Activated B cell treated with CpG ODN at 0.5 μM for 24 hours (primary cell): ENCODE measurements at regions not wholly inside any gene's neighbourhood (a gene's known extent, or its start where the extent isn't known, plus 50 kb on each side); places are given as distances from the start of the nearest gene placed in this dataset.

ENCODE experiments used
- ATAC-seq: fragments of 200-7000 bp; cut with Tn5 transposase; one replicate; pipeline ENCODE4 v1.10.0; 2021; ENCODE audit warnings: low read depth, mild to moderate bottlenecking, moderate library complexity
- CTCF ChIA-PET: fragments of 350-600 bp; sonication (Branson Sonifier 250); formaldehyde crosslinking; loops from one replicate; lab custom pipeline; 2021; ENCODE audit warnings: antibody characterized with exemption; lab: Charles Lee
- POLR2A ChIA-PET: fragments of 350-600 bp; sonication (Branson Sonifier 250); formaldehyde crosslinking; loops from one replicate; lab custom pipeline; 2021; ENCODE audit warnings: antibody characterized with exemption; lab: Charles Lee
- DNase-seq: peaks from one replicate; pipeline ENCODE4 v3.0.0; 2022
- H3K27ac Mint-ChIP-seq: one replicate; pipeline ENCODE4 v1.8.0; 2020; ENCODE audit warnings: mixed read lengths
- H3K27me3 Mint-ChIP-seq: one replicate; pipeline ENCODE4 v1.8.0; 2021; ENCODE audit warnings: mixed read lengths
- H3K36me3 Mint-ChIP-seq: one replicate; pipeline ENCODE4 v1.8.0; 2021; ENCODE audit warnings: low read depth, mixed read lengths
- H3K4me1 Mint-ChIP-seq: one replicate; pipeline ENCODE4 v1.8.0; 2021; ENCODE audit warnings: mixed read lengths
- H3K4me3 Mint-ChIP-seq: one replicate; pipeline ENCODE4 v1.8.0; 2020; ENCODE audit warnings: mild to moderate bottlenecking, mixed read lengths
- H3K9me3 Mint-ChIP-seq: one replicate; pipeline ENCODE4 v1.8.0; 2020; ENCODE audit warnings: mixed read lengths
- CTCF ChIP-seq: fragments of 200-600 bp; IDR thresholded peaks from one replicate; pipeline ENCODE4 v1.8.0; 2022; ENCODE audit warnings: antibody characterized with exemption, mild to moderate bottlenecking
- intact Hi-C: fragments of 100-400 bp; cut with micrococcal nuclease; formaldehyde crosslinking; loops from one replicate; pipeline ENCODE4 v1.15.1; 2024

GRCh38 chr9:29648601-29649000 is 2075.3 kb upstream of the C9orf72 start:
- intact Hi-C loops, result no loop called here
- Mint-ChIP-seq H3K9me3 (peaks cover 2% of the 10 kb centered on the region), H3K4me1 (no peaks in the 10 kb centered on the region), H3K27ac (no peak overlapping the region), H3K4me3 (no peak overlapping the region), H3K27me3 (no peaks in the 10 kb centered on the region), H3K36me3 (no peaks in the 10 kb centered on the region)
- CTCF ChIA-PET, result no interaction called here
- no peak for TF ChIP-seq CTCF
- POLR2A ChIA-PET, result no interaction called here
- DNase-seq (no peak), ATAC-seq (no peak)

GRCh38 chr9:29656641-29657406 is 2083.5 kb upstream of the C9orf72 start:
- ChIA-PET CTCF (no interaction called here), POLR2A (no interaction called here)
- Mint-ChIP-seq H3K36me3 (no peaks in the 10 kb centered on the region), H3K4me3 (no peak overlapping the region), H3K27me3 (no peaks in the 10 kb centered on the region), H3K4me1 (no peaks in the 10 kb centered on the region), H3K27ac (no peak overlapping the region), H3K9me3 (peaks cover 12% of the 10 kb centered on the region)
- TF ChIP-seq CTCF, result no peak
- intact Hi-C loops, result no loop called here
- DNase-seq (no peak), ATAC-seq (no peak)

- no peaks in the 10 kb centered on the region for H3K27me3 Mint-ChIP-seq
These were observed 2084.5 kb upstream of the C9orf72 start for GRCh38 chr9:29657821-29658220.

GRCh38 chr9:29659014-29659413 is 2085.7 kb upstream of the C9orf72 start:
- H3K27ac Mint-ChIP-seq, result no peak overlapping the region
- no peak overlapping the region for H3K4me3 Mint-ChIP-seq
- H3K9me3 Mint-ChIP-seq, result peaks cover 12% of the 10 kb centered on the region
- DNase-seq (no peak), ATAC-seq (no peak)
- no peaks in the 10 kb centered on the region for H3K4me1 Mint-ChIP-seq
- CTCF ChIA-PET, result no interaction called here
- POLR2A ChIA-PET, result no interaction called here
- no peaks in the 10 kb centered on the region for H3K36me3 Mint-ChIP-seq
- no peak for TF ChIP-seq CTCF
- no peaks in the 10 kb centered on the region for H3K27me3 Mint-ChIP-seq
- intact Hi-C loops, result no loop called here

More at GRCh38 chr9:29657821-29658220, 2084.5 kb upstream of the C9orf72 start:
- Mint-ChIP-seq H3K4me3 (no peak overlapping the region), H3K36me3 (no peaks in the 10 kb centered on the region), H3K27ac (no peak overlapping the region), H3K4me1 (no peaks in the 10 kb centered on the region), H3K9me3 (peaks cover 12% of the 10 kb centered on the region)
- CTCF ChIA-PET, result no interaction called here
- TF ChIP-seq CTCF, result no peak
- DNase-seq (no peak), ATAC-seq (no peak)
- intact Hi-C loops, result no loop called here
- POLR2A ChIA-PET, result no interaction called here

GRCh38 chr9:29659736-29660135 is 2086.5 kb upstream of the C9orf72 start:
- CTCF ChIA-PET, result no interaction called here
- DNase-seq, result no peak
- Mint-ChIP-seq H3K36me3 (no peaks in the 10 kb centered on the region), H3K4me1 (no peaks in the 10 kb centered on the region), H3K27ac (no peak overlapping the region), H3K9me3 (peaks cover 12% of the 10 kb centered on the region), H3K4me3 (no peak overlapping the region), H3K27me3 (no peaks in the 10 kb centered on the region)
- TF ChIP-seq CTCF, result no peak
- intact Hi-C loops, result no loop called here
- POLR2A ChIA-PET, result no interaction called here
- ATAC-seq, result no peak
